ENCODE measurements at regions not wholly inside any gene's neighbourhood (a gene's known extent, or its start where the extent isn't known, plus 50 kb on each side); places are given as distances from the start of the nearest gene placed in this dataset.

DNA sequence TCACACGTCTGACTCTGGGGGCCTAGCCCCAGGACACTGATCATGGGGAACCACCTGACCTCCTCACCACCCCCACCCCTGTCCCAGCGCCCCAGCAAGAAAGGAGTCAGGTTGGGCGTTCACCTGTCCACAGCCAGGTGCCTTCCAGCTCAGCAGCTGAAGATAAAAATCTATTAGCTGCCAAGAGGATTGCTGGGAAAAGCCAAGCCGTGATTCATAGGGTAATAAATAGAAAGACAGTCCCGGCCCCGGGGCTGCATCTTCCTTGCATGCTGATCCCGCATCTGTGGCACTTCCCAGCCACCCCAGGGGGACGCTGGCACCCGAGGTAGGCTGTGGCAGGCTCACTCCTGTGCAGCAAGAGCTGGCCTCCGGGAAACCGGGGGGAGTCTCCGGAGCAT lies 70.2 kb upstream of the NCOR2 start:
- TF ChIP-seq, protein P1, sequence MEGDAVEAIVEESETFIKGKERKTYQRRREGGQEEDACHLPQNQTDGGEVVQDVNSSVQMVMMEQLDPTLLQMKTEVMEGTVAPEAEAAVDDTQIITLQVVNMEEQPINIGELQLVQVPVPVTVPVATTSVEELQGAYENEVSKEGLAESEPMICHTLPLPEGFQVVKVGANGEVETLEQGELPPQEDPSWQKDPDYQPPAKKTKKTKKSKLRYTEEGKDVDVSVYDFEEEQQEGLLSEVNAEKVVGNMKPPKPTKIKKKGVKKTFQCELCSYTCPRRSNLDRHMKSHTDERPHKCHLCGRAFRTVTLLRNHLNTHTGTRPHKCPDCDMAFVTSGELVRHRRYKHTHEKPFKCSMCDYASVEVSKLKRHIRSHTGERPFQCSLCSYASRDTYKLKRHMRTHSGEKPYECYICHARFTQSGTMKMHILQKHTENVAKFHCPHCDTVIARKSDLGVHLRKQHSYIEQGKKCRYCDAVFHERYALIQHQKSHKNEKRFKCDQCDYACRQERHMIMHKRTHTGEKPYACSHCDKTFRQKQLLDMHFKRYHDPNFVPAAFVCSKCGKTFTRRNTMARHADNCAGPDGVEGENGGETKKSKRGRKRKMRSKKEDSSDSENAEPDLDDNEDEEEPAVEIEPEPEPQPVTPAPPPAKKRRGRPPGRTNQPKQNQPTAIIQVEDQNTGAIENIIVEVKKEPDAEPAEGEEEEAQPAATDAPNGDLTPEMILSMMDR (conservative IDR thresholded peaks at IDR 0.05): no peak
- H3K27ac ChIP-seq: peak overlapping the region; percentile 38; the same call in 1 of the 2 replicates

- peak overlapping the region; percentile 38; the same call in 1 of the 2 replicates for H3K27ac ChIP-seq
- TF ChIP-seq, protein P1 (conservative IDR thresholded peaks at IDR 0.05): no peak
Observed at GRCh38 chr12:124637163-124637562, 69.8 kb upstream of the NCOR2 start.

- TF ChIP-seq, protein P1 (conservative IDR thresholded peaks at IDR 0.05): no peak
- no peak overlapping the region for H3K27ac ChIP-seq
Observed at GRCh38 chr12:124636138-124636978, 68.9 kb upstream of the NCOR2 start.

DNA sequence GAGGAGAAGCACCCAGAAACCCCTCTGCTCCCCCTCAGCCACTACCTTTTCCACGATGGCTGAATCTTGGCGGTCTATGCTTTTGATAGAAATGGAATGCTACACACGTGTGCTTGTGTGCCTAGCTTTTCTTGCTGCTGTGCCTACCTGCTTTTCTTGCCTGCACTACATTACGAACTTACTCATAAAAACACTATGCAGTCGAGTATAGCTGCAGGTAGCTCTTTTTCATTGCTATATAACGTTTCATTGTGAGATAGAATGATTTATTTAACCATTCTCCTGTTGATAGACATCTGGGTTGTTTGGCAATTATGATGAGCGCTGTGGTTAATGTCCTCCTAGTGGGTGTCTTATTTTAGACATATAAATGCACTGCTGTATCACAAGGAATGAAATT lies 67.9 kb upstream of the NCOR2 start:
- H3K27ac ChIP-seq: no peak overlapping the region

DNA sequence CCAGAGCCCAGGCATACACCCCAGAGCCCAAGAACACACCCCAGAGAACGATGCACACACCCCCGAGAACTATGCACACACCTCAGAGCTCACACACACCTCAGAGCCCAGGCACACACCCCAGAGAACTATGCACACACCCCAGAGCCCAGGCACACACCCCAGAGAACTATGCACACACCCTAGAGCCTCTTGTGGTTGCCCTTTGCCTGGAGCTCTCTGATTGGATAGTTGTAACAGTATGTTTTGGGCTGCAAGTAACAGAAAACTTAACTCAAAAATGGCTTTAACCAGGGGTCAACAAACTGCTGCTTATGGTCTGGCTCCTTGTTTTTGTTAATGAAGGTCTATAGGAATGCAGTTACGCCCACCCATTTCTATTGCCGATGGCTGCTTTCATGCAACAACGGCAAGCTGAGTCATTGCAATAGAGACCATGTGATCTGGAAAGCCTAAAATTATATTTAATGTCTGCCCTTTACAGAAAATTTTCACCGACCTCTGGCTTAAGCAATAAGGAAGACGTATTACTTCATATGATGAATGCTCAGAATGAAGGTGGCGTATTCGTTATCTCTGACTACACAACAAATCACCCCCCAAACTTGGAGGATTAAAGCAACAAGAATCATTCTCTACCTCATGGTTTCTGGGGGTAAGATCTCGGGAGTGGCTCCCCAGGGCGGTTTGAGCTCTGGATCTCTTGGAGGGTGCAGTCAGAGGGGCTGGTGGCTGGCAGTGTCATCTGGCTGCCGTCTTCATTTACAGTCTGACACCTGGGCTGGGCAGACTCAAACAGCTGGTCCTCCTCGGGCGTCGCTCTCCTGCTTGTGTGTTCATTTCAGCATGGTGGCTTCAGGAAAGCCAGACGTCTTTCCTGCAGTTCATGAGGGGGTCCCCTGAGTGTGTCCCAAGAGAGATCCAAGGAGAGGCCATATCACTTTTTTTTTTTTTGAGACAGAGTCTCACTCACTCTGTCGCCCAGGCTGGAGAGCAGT lies 66.3 kb upstream of the NCOR2 start:
- no peak overlapping the region; the same call in 1 of the 2 replicates for H3K27ac ChIP-seq
- TF ChIP-seq, protein P1 (conservative IDR thresholded peaks at IDR 0.05): no peak

More for the DNA sequence above, 67.9 kb upstream of the NCOR2 start:
- TF ChIP-seq, protein P1 (conservative IDR thresholded peaks at IDR 0.05): no peak

GRCh38 chr12:124632519-124632984 lies 65.1 kb upstream of the NCOR2 start:
- TF ChIP-seq, protein P1 (conservative IDR thresholded peaks at IDR 0.05): no peak
- H3K27ac ChIP-seq: peak overlapping the region; percentile 71

Data from VCaP (cell line).